ENCODE measurements at regions not wholly inside any gene's neighbourhood (a gene's known extent, or its start where the extent isn't known, plus 50 kb on each side); places are given as distances from the start of the nearest gene placed in this dataset.

- H3K4me1 ChIP-seq, result no peaks in the 10 kb centered on the region
- no peaks in the 10 kb centered on the region for H3K9me3 Mint-ChIP-seq (ENCODE audit: unreplicated experiment)
- CTCF ChIA-PET, result interaction anchor here (0.6 to 1.0 kb wide), 3 partner anchors 17 to 122 kb away, joined by 3 to 8 read pairs (median 3); no protein-coding TSS in a partner anchor
- intact Hi-C loops (cut with micrococcal nuclease; ENCODE audit: unreplicated experiment), result loop anchor here (5.0 kb wide), 1 partner anchor 132 kb away; no protein-coding TSS in a partner anchor
- no peaks in the 10 kb centered on the region for H3K36me3 ChIP-seq (ENCODE audit: control insufficient read depth, insufficient read depth, low read length)
- H3K4me3 ChIP-seq (ENCODE audit: low read depth, low read length), result no peak overlapping the region
- H3K27me3 ChIP-seq (replicated peaks; ENCODE audit: control insufficient read depth, insufficient read depth, low read length), result no peaks in the 10 kb centered on the region
- no peaks in the 10 kb centered on the region for H3K36me3 Mint-ChIP-seq (ENCODE audit: insufficient read depth, unreplicated experiment)
- POLR2A ChIA-PET, result no interaction called here
- H3K27ac Mint-ChIP-seq (ENCODE audit: unreplicated experiment), result no peak overlapping the region
- H3K9me3 ChIP-seq, result no peaks in the 10 kb centered on the region
- no peaks in the 10 kb centered on the region for H3K27me3 Mint-ChIP-seq (ENCODE audit: insufficient read depth, unreplicated experiment)
- no peak overlapping the region for H3K4me3 Mint-ChIP-seq (ENCODE audit: unreplicated experiment)
- DNase-seq, result no peak
- BruUV-seq (replicated peaks), result no TSS peak
- H3K4me1 Mint-ChIP-seq (ENCODE audit: low read depth, unreplicated experiment), result no peaks in the 10 kb centered on the region
- TF ChIP-seq CTCF (IDR thresholded peaks at IDR 0.05; ENCODE audit: insufficient read depth in 1 of 2, low read depth in 1 of 2, low read length in 1 of 2, severe bottlenecking in 1 of 2, unreplicated experiment in 1 of 2), result no peak
Observed at GRCh38 chr2:38448692-38449410, 71.8 kb upstream of the ATL2 start.

GRCh38 chr2:38446906-38447561, 70.0 kb upstream of the ATL2 start:
- H3K27me3 Mint-ChIP-seq (ENCODE audit: insufficient read depth, unreplicated experiment), result no peaks in the 10 kb centered on the region
- Histone ChIP-seq H3K4me1 (no peaks in the 10 kb centered on the region), H3K27me3 (replicated peaks; ENCODE audit: control insufficient read depth, insufficient read depth, low read length) (no peaks in the 10 kb centered on the region), H3K9me3 (no peaks in the 10 kb centered on the region), H3K4me3 (ENCODE audit: low read depth, low read length) (no peak overlapping the region), H3K36me3 (ENCODE audit: control insufficient read depth, insufficient read depth, low read length) (no peaks in the 10 kb centered on the region)
- intact Hi-C loops (cut with micrococcal nuclease; ENCODE audit: unreplicated experiment), result loop anchor here (5.0 kb wide), 1 partner anchor 130 kb away; no protein-coding TSS in a partner anchor
- ChIA-PET POLR2A (no interaction called here), CTCF (interaction anchor here (0.8 to 1.7 kb wide), 5 partner anchors 19 to 131 kb away, joined by 3 to 7 read pairs (median 4); no protein-coding TSS in a partner anchor)
- no peak overlapping the region for H3K27ac Mint-ChIP-seq (ENCODE audit: unreplicated experiment)
- DNase-seq, result no peak
- H3K4me1 Mint-ChIP-seq (ENCODE audit: low read depth, unreplicated experiment), result no peaks in the 10 kb centered on the region
- TF ChIP-seq CTCF (IDR thresholded peaks at IDR 0.05; ENCODE audit: insufficient read depth in 1 of 2, low read depth in 1 of 2, low read length in 1 of 2, severe bottlenecking in 1 of 2, unreplicated experiment in 1 of 2), result no peak
- no peaks in the 10 kb centered on the region for H3K36me3 Mint-ChIP-seq (ENCODE audit: insufficient read depth, unreplicated experiment)
- no TSS peak for BruUV-seq (replicated peaks)
- H3K9me3 Mint-ChIP-seq (ENCODE audit: unreplicated experiment), result no peaks in the 10 kb centered on the region
- H3K4me3 Mint-ChIP-seq (ENCODE audit: unreplicated experiment), result no peak overlapping the region

- no TSS peak for BruUV-seq (replicated peaks)
- ChIA-PET POLR2A (interaction anchor here (0.5 kb wide), 1 partner anchor 71 kb away, joined by 3 read pairs; no protein-coding TSS in a partner anchor), CTCF (interaction anchor here (0.8 to 1.7 kb wide), 5 partner anchors 19 to 131 kb away, joined by 3 to 7 read pairs (median 4); no protein-coding TSS in a partner anchor)
- Histone ChIP-seq H3K4me1 (no peaks in the 10 kb centered on the region), H3K4me3 (ENCODE audit: low read depth, low read length) (no peak overlapping the region), H3K9me3 (no peaks in the 10 kb centered on the region), H3K36me3 (ENCODE audit: control insufficient read depth, insufficient read depth, low read length) (no peaks in the 10 kb centered on the region), H3K27me3 (replicated peaks; ENCODE audit: control insufficient read depth, insufficient read depth, low read length) (no peaks in the 10 kb centered on the region)
- no peak for DNase-seq
- H3K27ac Mint-ChIP-seq (ENCODE audit: unreplicated experiment), result no peak overlapping the region
- H3K4me3 Mint-ChIP-seq (ENCODE audit: unreplicated experiment), result no peak overlapping the region
- intact Hi-C loops (cut with micrococcal nuclease; ENCODE audit: unreplicated experiment), result loop anchor here (5.0 kb wide), 1 partner anchor 129 kb away; no protein-coding TSS in a partner anchor
- no peaks in the 10 kb centered on the region for H3K27me3 Mint-ChIP-seq (ENCODE audit: insufficient read depth, unreplicated experiment)
- H3K4me1 Mint-ChIP-seq (ENCODE audit: low read depth, unreplicated experiment), result peaks cover under 1% of the 10 kb centered on the region
- H3K36me3 Mint-ChIP-seq (ENCODE audit: insufficient read depth, unreplicated experiment), result no peaks in the 10 kb centered on the region
- TF ChIP-seq CTCF (IDR thresholded peaks at IDR 0.05; ENCODE audit: insufficient read depth in 1 of 2, low read depth in 1 of 2, low read length in 1 of 2, severe bottlenecking in 1 of 2, unreplicated experiment in 1 of 2), result no peak
- H3K9me3 Mint-ChIP-seq (ENCODE audit: unreplicated experiment), result no peaks in the 10 kb centered on the region
Observed at GRCh38 chr2:38446418-38446817, 69.3 kb upstream of the ATL2 start.

All from Caco-2 (cell line).